OCI-LY1 (cell line): ENCODE measurements at regions not wholly inside any gene's neighbourhood (a gene's known extent, or its start where the extent isn't known, plus 50 kb on each side); places are given as distances from the start of the nearest gene placed in this dataset.

Experiments
- H2AFZ ChIP-seq: fragments of 200-600 bp; sonication (generic), shearing (Covaris generic); 2 replicates; pipeline ENCODE4 v1.6.0; 2014; ENCODE audit warnings: antibody characterized with exemption, mild to moderate bottlenecking, low read length
- H3F3A ChIP-seq: fragments of 200-600 bp; sonication (generic), shearing (Covaris generic); 2 replicates; pipeline ENCODE4 v1.6.0; 2014; ENCODE audit warnings: mild to moderate bottlenecking, antibody characterized with exemption, low read length, moderate library complexity; ENCODE audit not compliant: insufficient read depth
- H3K27ac ChIP-seq: fragments of 200-600 bp; sonication (generic); 2 replicates; pipeline ENCODE4 v1.5.1; 2014; ENCODE audit warnings: low read length, mixed run types, mild to moderate bottlenecking, low read depth; ENCODE audit not compliant: poor library complexity, severe bottlenecking
- H3K27me3 ChIP-seq: fragments of 200-600 bp; sonication (generic); 2 replicates; pipeline ENCODE4 v1.6.0; 2014; ENCODE audit warnings: antibody characterized with exemption, mild to moderate bottlenecking, low read length, moderate library complexity; ENCODE audit not compliant: insufficient read depth
- H3K36me3 ChIP-seq: fragments of 200-600 bp; sonication (generic); 2 replicates; pipeline ENCODE4 v1.6.1; 2014; ENCODE audit warnings: mild to moderate bottlenecking, antibody characterized with exemption, low read length, moderate library complexity, mixed read lengths; ENCODE audit not compliant: insufficient read depth
- H3K4me1 ChIP-seq: fragments of 200-600 bp; sonication (generic); 2 replicates; pipeline ENCODE4 v1.5.1; 2014; ENCODE audit warnings: mild to moderate bottlenecking, low read length, moderate library complexity; ENCODE audit not compliant: insufficient read depth, severe bottlenecking
- H3K4me2 ChIP-seq: fragments of 200-600 bp; sonication (generic), shearing (Covaris generic); 2 replicates; pipeline ENCODE4 v1.6.1; 2014; ENCODE audit warnings: low read length
- H3K4me3 ChIP-seq: fragments of 200-600 bp; sonication (generic); 2 replicates; pipeline ENCODE4 v1.5.1; 2014; ENCODE audit warnings: low read length, low read depth, mild to moderate bottlenecking, mixed read lengths; ENCODE audit not compliant: poor library complexity, severe bottlenecking
- H3K79me2 ChIP-seq: fragments of 200-600 bp; shearing (Covaris generic); 2 replicates; pipeline ENCODE4 v1.6.1; 2016; ENCODE audit warnings: mixed run types, low read length, mixed read lengths; ENCODE audit not compliant: insufficient read depth
- H3K9ac ChIP-seq: fragments of 200-600 bp; sonication (generic), shearing (Covaris generic); 2 replicates; pipeline ENCODE4 v1.6.1; 2014; ENCODE audit warnings: mild to moderate bottlenecking, low read length, mixed read lengths
- H3K9me2 ChIP-seq: fragments of 200-600 bp; sonication (generic), shearing (Covaris generic); 2 replicates; pipeline ENCODE4 v1.6.1; 2014; ENCODE audit warnings: low read depth, mild to moderate bottlenecking, low read length, mixed read lengths
- H3K9me3 ChIP-seq: fragments of 200-600 bp; shearing (Covaris generic); 2 replicates; pipeline ENCODE4 v1.6.1; 2014; ENCODE audit warnings: low read length, mixed read lengths
- H4K20me1 ChIP-seq: fragments of 200-600 bp; sonication (generic), shearing (Covaris generic); 2 replicates; pipeline ENCODE4 v1.6.0; 2016; ENCODE audit warnings: mild to moderate bottlenecking, low read length; ENCODE audit not compliant: insufficient read depth
- CTCF ChIP-seq: fragments of 200-600 bp; sonication (generic), shearing (Covaris generic); IDR thresholded peaks from 2 replicates; pipeline ENCODE4 v1.5.1; 2017; ENCODE audit warnings: mild to moderate bottlenecking, antibody characterized with exemption, low read length, moderate library complexity, mixed read lengths
- EZH2 ChIP-seq: fragments of 200-600 bp; sonication (generic), shearing (Covaris generic); IDR thresholded peaks from 2 replicates; pipeline ENCODE4 v1.8.0; 2017; ENCODE audit warnings: borderline replicate concordance, mixed run types, mild to moderate bottlenecking, antibody characterized with exemption, low read length, moderate library complexity, mixed read lengths

DNA sequence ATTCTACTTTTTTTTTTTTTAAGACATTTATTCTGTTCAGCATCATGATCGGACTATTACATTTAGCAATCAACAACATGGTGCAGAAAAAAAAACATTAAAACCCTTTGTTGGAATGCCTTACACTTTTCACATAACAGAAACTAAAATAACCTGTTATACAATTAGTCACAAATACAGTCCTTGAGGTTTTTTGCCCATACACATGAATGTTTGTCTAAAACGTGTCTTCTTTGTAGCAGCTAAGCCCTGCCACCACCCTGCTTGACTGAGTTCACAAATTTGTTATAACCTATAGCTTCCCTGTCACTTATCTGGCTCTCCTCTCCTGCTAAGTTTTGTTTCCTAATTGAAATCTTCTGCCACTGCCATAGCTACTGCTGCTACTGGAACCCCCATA, 75.4 kb upstream of the ARHGAP20 start:
- Histone ChIP-seq H3K27ac (no peak overlapping the region), H3F3A (no peaks in the 10 kb centered on the region), H3K79me2 (no peaks in the 10 kb centered on the region), H3K9me2 (no peaks in the 10 kb centered on the region; the same call in 1 of the 2 replicates), H3K27me3 (no peaks in the 10 kb centered on the region), H4K20me1 (no peaks in the 10 kb centered on the region), H3K9me3 (no peaks in the 10 kb centered on the region), H3K4me3 (no peak overlapping the region), H2AFZ (no peak overlapping the region), H3K4me1 (no peaks in the 10 kb centered on the region), H3K36me3 (no peaks in the 10 kb centered on the region), H3K9ac (no peak overlapping the region), H3K4me2 (no peak overlapping the region)
- no peak for TF ChIP-seq CTCF
- TF ChIP-seq EZH2 = no peak

DNA sequence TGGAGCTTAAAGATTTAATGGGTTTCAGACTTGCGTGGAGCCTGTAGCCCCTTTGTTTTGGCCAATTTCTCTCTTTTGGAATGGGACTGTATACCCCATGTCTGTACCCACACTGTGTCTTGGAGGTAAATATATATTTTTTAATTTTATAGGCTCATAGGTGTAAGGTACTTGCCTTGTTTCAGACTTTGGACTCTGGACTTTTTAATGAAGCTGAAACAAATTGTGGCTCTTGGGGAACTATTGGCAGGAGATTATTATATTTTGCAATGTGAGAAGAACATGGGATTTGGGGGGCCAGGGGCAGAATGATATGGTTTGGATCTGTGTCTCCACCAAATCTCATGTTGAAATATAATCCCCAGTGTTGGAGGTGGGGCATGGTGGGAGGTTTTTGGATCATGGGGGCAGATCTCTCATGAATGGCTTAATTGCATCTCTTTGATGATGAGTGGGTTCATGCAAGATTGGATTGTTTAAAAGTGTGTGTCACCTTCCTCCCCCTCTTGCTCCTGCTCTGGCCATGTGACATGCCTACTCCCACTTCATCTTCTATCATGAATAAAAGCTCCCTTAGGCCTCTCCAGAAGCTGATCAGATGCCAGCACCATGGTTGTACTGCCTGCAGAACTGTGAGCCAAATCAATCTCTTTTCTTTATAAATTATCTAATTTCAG, 74.1 kb upstream of the ARHGAP20 start:
- Histone ChIP-seq H3K4me2 (no peak overlapping the region), H3K27ac (no peak overlapping the region), H3K4me1 (no peaks in the 10 kb centered on the region), H3K9me3 (no peaks in the 10 kb centered on the region), H3K79me2 (no peaks in the 10 kb centered on the region), H3K27me3 (no peaks in the 10 kb centered on the region), H4K20me1 (no peaks in the 10 kb centered on the region), H3F3A (no peaks in the 10 kb centered on the region), H3K36me3 (no peaks in the 10 kb centered on the region), H3K9ac (no peak overlapping the region), H3K4me3 (no peak overlapping the region), H3K9me2 (no peaks in the 10 kb centered on the region; the same call in 1 of the 2 replicates), H2AFZ (no peak overlapping the region)
- TF ChIP-seq EZH2 = no peak
- TF ChIP-seq CTCF = no peak

GRCh38 chr11:110785398-110785797, 73.2 kb upstream of the ARHGAP20 start:
- no peak overlapping the region for H3K27ac ChIP-seq
- no peak for TF ChIP-seq CTCF
- TF ChIP-seq EZH2 = no peak
- no peaks in the 10 kb centered on the region for H3K4me1 ChIP-seq
- no peaks in the 10 kb centered on the region for H4K20me1 ChIP-seq
- no peaks in the 10 kb centered on the region for H3K9me3 ChIP-seq
- H3K4me2 ChIP-seq = no peak overlapping the region
- no peak overlapping the region for H2AFZ ChIP-seq
- H3K9me2 ChIP-seq = no peaks in the 10 kb centered on the region; the same call in 1 of the 2 replicates
- no peaks in the 10 kb centered on the region for H3K79me2 ChIP-seq
- no peaks in the 10 kb centered on the region for H3K36me3 ChIP-seq
- H3K4me3 ChIP-seq = no peak overlapping the region
- no peaks in the 10 kb centered on the region for H3F3A ChIP-seq
- no peak overlapping the region for H3K9ac ChIP-seq
- no peaks in the 10 kb centered on the region for H3K27me3 ChIP-seq
